HG03439 (cell line): ENCODE measurements at regions not wholly inside any gene's neighbourhood (a gene's known extent, or its start where the extent isn't known, plus 50 kb on each side); places are given as distances from the start of the nearest gene placed in this dataset.

Experiments
- ATAC-seq: cut with Tn5 transposase; IDR thresholded peaks from one replicate; pipeline ENCODE4 v1.9.1; 2021; ENCODE audit warnings: mild to moderate bottlenecking, moderate library complexity; ENCODE audit not compliant: unreplicated experiment

GRCh38 chr2:44825702-44826101 is 115.8 kb upstream of the SIX3 start:
- no peak for ATAC-seq

GRCh38 chr2:44826601-44827000 is 114.9 kb upstream of the SIX3 start:
- no peak for ATAC-seq

- ATAC-seq, result no peak
These were observed 111.7 kb upstream of the SIX3 start for GRCh38 chr2:44829771-44830170.

GRCh38 chr2:44833171-44834069 is 108.1 kb upstream of the SIX3 start:
- peak; percentile 40 for ATAC-seq

GRCh38 chr2:44834656-44835055 is 106.8 kb upstream of the SIX3 start:
- ATAC-seq, result no peak

- peak; percentile 62 for ATAC-seq
These were observed 105.3 kb upstream of the SIX3 start for GRCh38 chr2:44836174-44836573.

- no peak for ATAC-seq
These were observed 104.6 kb upstream of the SIX3 start for GRCh38 chr2:44836916-44837315.

GRCh38 chr2:44838116-44838790 is 103.2 kb upstream of the SIX3 start:
- no peak for ATAC-seq

GRCh38 chr2:44839370-44839769 is 102.1 kb upstream of the SIX3 start:
- ATAC-seq, result no peak

GRCh38 chr2:44839771-44840502 is 101.6 kb upstream of the SIX3 start:
- ATAC-seq, result no peak

- ATAC-seq, result no peak
These were observed 101.0 kb upstream of the SIX3 start for GRCh38 chr2:44840503-44840850.

GRCh38 chr2:44843086-44843485 is 98.4 kb upstream of the SIX3 start:
- ATAC-seq, result no peak

- no peak for ATAC-seq
These were observed 97.7 kb upstream of the SIX3 start for GRCh38 chr2:44843641-44844310.

GRCh38 chr2:44844651-44845270 is 96.7 kb upstream of the SIX3 start:
- no peak for ATAC-seq

- ATAC-seq, result no peak
These were observed 93.5 kb upstream of the SIX3 start for GRCh38 chr2:44848026-44848425.

- ATAC-seq, result no peak
These were observed 91.5 kb upstream of the SIX3 start for GRCh38 chr2:44850016-44850415.

GRCh38 chr2:44851518-44851917 is 90.0 kb upstream of the SIX3 start:
- ATAC-seq, result no peak

- ATAC-seq, result no peak
These were observed 88.9 kb upstream of the SIX3 start for GRCh38 chr2:44852594-44852993.

GRCh38 chr2:44859337-44859736 is 82.2 kb upstream of the SIX3 start:
- no peak for ATAC-seq

- no peak for ATAC-seq
These were observed 75.3 kb upstream of the SIX3 start for GRCh38 chr2:44866152-44866551.

GRCh38 chr2:44869761-44870160 is 71.7 kb upstream of the SIX3 start:
- ATAC-seq, result no peak
